ENCODE measurements at regions not wholly inside any gene's neighbourhood (a gene's known extent, or its start where the extent isn't known, plus 50 kb on each side); places are given as distances from the start of the nearest gene placed in this dataset.
A peak's percentile ranks its signal among the peaks of the same experiment; 100 is the strongest.

- H3K79me2 ChIP-seq (replicated peaks; ENCODE audit: insufficient read depth, low read length), result no peaks in the 10 kb centered on the region
- no peak overlapping the region for H3K27ac ChIP-seq (ENCODE audit: low read length)
- no peak overlapping the region for H3K4me2 ChIP-seq (ENCODE audit: low read length)
- H3K36me3 ChIP-seq (ENCODE audit: insufficient read depth, low read length), result no peaks in the 10 kb centered on the region
- no peaks in the 10 kb centered on the region for H3K9me3 ChIP-seq (ENCODE audit: low read length)
- no peak overlapping the region for H3K9ac ChIP-seq (ENCODE audit: low read length)
- H2AFZ ChIP-seq (ENCODE audit: low read depth, low read length), result peak overlapping the region; percentile 2
- H3K4me3 ChIP-seq (ENCODE audit: low read length), result no peak overlapping the region
- no peaks in the 10 kb centered on the region for H3K27me3 ChIP-seq (ENCODE audit: insufficient read depth, low read depth, low read length)
- no peaks in the 10 kb centered on the region for H3F3A ChIP-seq (ENCODE audit: insufficient read depth, low read length, poor library complexity, severe bottlenecking)
- no peaks in the 10 kb centered on the region for H3K9me2 ChIP-seq (ENCODE audit: insufficient read depth, low read length)
- H4K20me1 ChIP-seq (ENCODE audit: insufficient read depth), result no peaks in the 10 kb centered on the region
- TF ChIP-seq REST (IDR thresholded peaks at IDR 0.05; ENCODE audit: borderline replicate concordance), result no peak
- TF ChIP-seq MXI1 (conservative IDR thresholded peaks at IDR 0.05; ENCODE audit: poor library complexity, severe bottlenecking), result no peak
- TF ChIP-seq RAD21 (conservative IDR thresholded peaks at IDR 0.05), result peak; percentile 66
- TF ChIP-seq TAF1 (IDR thresholded peaks at IDR 0.05; ENCODE audit: low read depth), result no peak
- no peak for TF ChIP-seq POLR2AphosphoS5 (IDR thresholded peaks at IDR 0.05)
- peak; percentile 67 for TF ChIP-seq SMC3 (conservative IDR thresholded peaks at IDR 0.05; ENCODE audit: poor library complexity)
- TF ChIP-seq EP300 (conservative IDR thresholded peaks at IDR 0.05; ENCODE audit: poor library complexity, severe bottlenecking), result no peak
- TF ChIP-seq, protein P1, sequence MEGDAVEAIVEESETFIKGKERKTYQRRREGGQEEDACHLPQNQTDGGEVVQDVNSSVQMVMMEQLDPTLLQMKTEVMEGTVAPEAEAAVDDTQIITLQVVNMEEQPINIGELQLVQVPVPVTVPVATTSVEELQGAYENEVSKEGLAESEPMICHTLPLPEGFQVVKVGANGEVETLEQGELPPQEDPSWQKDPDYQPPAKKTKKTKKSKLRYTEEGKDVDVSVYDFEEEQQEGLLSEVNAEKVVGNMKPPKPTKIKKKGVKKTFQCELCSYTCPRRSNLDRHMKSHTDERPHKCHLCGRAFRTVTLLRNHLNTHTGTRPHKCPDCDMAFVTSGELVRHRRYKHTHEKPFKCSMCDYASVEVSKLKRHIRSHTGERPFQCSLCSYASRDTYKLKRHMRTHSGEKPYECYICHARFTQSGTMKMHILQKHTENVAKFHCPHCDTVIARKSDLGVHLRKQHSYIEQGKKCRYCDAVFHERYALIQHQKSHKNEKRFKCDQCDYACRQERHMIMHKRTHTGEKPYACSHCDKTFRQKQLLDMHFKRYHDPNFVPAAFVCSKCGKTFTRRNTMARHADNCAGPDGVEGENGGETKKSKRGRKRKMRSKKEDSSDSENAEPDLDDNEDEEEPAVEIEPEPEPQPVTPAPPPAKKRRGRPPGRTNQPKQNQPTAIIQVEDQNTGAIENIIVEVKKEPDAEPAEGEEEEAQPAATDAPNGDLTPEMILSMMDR (IDR thresholded peaks at IDR 0.05; ENCODE audit: poor library complexity, severe bottlenecking), result peak; percentile 61
Observed at GRCh38 chr14:40870252-40870651, 736.4 kb upstream of the LRFN5 start.

- no peak for TF ChIP-seq TAF1 (IDR thresholded peaks at IDR 0.05; ENCODE audit: low read depth)
- no peak for TF ChIP-seq POLR2AphosphoS5 (IDR thresholded peaks at IDR 0.05)
- Histone ChIP-seq H3K27me3 (ENCODE audit: insufficient read depth, low read depth, low read length) (no peaks in the 10 kb centered on the region), H3K9ac (ENCODE audit: low read length) (no peak overlapping the region), H3K36me3 (ENCODE audit: insufficient read depth, low read length) (no peaks in the 10 kb centered on the region), H2AFZ (ENCODE audit: low read depth, low read length) (no peak overlapping the region), H3K9me3 (ENCODE audit: low read length) (no peaks in the 10 kb centered on the region), H3F3A (ENCODE audit: insufficient read depth, low read length, poor library complexity, severe bottlenecking) (no peaks in the 10 kb centered on the region), H3K9me2 (ENCODE audit: insufficient read depth, low read length) (no peaks in the 10 kb centered on the region), H3K4me3 (ENCODE audit: low read length) (no peak overlapping the region), H3K79me2 (replicated peaks; ENCODE audit: insufficient read depth, low read length) (no peaks in the 10 kb centered on the region), H4K20me1 (ENCODE audit: insufficient read depth) (no peaks in the 10 kb centered on the region), H3K27ac (ENCODE audit: low read length) (no peak overlapping the region), H3K4me2 (ENCODE audit: low read length) (no peak overlapping the region)
Observed at GRCh38 chr14:40859055-40859454, 747.6 kb upstream of the LRFN5 start.

DNA sequence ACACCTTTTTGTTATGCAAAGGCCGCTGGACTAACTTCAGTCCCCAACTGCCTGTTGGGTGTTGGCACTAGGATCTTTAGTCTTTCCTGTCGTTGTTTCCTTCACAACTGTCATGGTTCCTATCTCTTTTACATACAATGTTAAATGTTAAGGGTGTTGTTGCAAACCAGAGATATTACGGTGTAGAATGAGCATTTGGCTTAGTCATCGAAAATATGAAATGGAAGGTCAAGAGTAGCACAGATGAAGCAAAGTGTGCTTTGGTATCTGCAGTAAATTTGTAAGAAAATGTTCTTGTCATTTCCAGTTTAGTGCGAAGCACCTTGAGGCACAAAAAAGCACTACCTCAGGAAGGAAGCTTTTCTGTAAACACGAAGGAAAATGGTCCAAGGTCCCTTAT, 751.3 kb upstream of the LRFN5 start:
- Histone ChIP-seq H3K4me3 (ENCODE audit: low read length) (no peak overlapping the region), H3K9me3 (ENCODE audit: low read length) (no peaks in the 10 kb centered on the region), H3K27ac (ENCODE audit: low read length) (no peak overlapping the region), H3K9me2 (ENCODE audit: insufficient read depth, low read length) (no peaks in the 10 kb centered on the region), H3K79me2 (replicated peaks; ENCODE audit: insufficient read depth, low read length) (no peaks in the 10 kb centered on the region), H2AFZ (ENCODE audit: low read depth, low read length) (no peak overlapping the region), H3K4me2 (ENCODE audit: low read length) (no peak overlapping the region), H3K27me3 (ENCODE audit: insufficient read depth, low read depth, low read length) (no peaks in the 10 kb centered on the region), H3K9ac (ENCODE audit: low read length) (no peak overlapping the region), H3F3A (ENCODE audit: insufficient read depth, low read length, poor library complexity, severe bottlenecking) (no peaks in the 10 kb centered on the region), H4K20me1 (ENCODE audit: insufficient read depth) (no peaks in the 10 kb centered on the region), H3K36me3 (ENCODE audit: insufficient read depth, low read length) (no peaks in the 10 kb centered on the region)
- TF ChIP-seq EZH2 (IDR thresholded peaks at IDR 0.05; ENCODE audit: borderline replicate concordance, insufficient read depth, low read length, poor library complexity, severe bottlenecking), result no peak
- TF ChIP-seq MXI1 (conservative IDR thresholded peaks at IDR 0.05; ENCODE audit: poor library complexity, severe bottlenecking), result no peak
- TF ChIP-seq, protein P1 (IDR thresholded peaks at IDR 0.05; ENCODE audit: poor library complexity, severe bottlenecking), result no peak
- no peak for TF ChIP-seq SMC3 (conservative IDR thresholded peaks at IDR 0.05; ENCODE audit: poor library complexity)
- TF ChIP-seq RAD21 (conservative IDR thresholded peaks at IDR 0.05), result no peak
- no peak for TF ChIP-seq EP300 (conservative IDR thresholded peaks at IDR 0.05; ENCODE audit: poor library complexity, severe bottlenecking)
- TF ChIP-seq REST (IDR thresholded peaks at IDR 0.05; ENCODE audit: borderline replicate concordance), result no peak
- no peak for TF ChIP-seq TAF1 (IDR thresholded peaks at IDR 0.05; ENCODE audit: low read depth)
- no peak for TF ChIP-seq POLR2AphosphoS5 (IDR thresholded peaks at IDR 0.05)

All from neural cell (in vitro differentiated cells).